ENCODE measurements at regions not wholly inside any gene's neighbourhood (a gene's known extent, or its start where the extent isn't known, plus 50 kb on each side); places are given as distances from the start of the nearest gene placed in this dataset.

DNA sequence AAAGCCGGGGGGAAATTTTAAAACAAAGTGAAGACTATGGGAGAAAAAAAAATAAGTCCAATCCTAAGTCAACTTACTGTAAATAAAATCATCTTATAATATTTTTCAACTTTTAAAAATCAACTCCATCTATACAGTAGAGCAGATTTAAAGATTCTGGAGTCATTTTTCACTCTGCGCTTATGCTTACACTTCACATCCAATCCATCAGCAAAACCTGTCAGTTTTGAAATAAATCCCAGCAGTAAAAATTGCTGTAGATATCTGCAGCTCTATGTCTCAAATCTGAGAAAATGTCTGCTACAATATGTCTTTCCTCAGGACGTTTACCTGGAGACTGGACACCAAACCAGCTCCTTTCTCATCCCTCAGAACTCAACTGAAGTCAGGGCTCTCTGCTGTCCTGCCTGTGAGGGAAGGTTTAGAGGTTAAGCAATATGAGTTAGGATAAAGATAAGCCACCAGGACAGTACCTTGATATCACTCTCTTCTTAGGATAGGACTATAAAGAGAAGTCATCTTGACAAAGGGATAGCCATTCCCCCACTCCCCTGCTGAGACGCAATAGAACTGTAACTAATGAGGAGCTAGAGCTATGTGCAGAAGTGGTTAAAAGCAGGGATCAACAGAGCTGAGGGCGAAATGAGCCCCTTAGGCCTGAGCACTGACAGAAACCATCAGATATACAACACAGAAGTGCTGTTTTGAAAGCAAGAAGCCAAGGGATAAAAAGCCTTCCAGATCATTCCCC, 254.7 kb upstream of the KLHL1 start:
- TF ChIP-seq, protein P1, sequence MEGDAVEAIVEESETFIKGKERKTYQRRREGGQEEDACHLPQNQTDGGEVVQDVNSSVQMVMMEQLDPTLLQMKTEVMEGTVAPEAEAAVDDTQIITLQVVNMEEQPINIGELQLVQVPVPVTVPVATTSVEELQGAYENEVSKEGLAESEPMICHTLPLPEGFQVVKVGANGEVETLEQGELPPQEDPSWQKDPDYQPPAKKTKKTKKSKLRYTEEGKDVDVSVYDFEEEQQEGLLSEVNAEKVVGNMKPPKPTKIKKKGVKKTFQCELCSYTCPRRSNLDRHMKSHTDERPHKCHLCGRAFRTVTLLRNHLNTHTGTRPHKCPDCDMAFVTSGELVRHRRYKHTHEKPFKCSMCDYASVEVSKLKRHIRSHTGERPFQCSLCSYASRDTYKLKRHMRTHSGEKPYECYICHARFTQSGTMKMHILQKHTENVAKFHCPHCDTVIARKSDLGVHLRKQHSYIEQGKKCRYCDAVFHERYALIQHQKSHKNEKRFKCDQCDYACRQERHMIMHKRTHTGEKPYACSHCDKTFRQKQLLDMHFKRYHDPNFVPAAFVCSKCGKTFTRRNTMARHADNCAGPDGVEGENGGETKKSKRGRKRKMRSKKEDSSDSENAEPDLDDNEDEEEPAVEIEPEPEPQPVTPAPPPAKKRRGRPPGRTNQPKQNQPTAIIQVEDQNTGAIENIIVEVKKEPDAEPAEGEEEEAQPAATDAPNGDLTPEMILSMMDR (IDR thresholded peaks at IDR 0.05): no peak
- TF ChIP-seq POLR2AphosphoS5 (IDR thresholded peaks at IDR 0.05): no peak
